Coronary artery (tissue), 2 donors: ENCODE measurements at regions not wholly inside any gene's neighbourhood (a gene's known extent, or its start where the extent isn't known, plus 50 kb on each side); places are given as distances from the start of the nearest gene placed in this dataset.

Experiments used
- DNase-seq: peaks from one replicate; pipeline ENCODE4 v3.0.0-alpha.2; 2017; ENCODE audit warnings: low spot score
- H3K27ac ChIP-seq, 2 donors: fragments of 200-600 bp; sonication (generic); one replicate each; pipeline ENCODE4 v1.5.1; 2016 to 2019
- H3K4me3 ChIP-seq: fragments of 200-600 bp; sonication (generic); 2 replicates; pipeline ENCODE4 v1.5.1; 2016; ENCODE audit warnings: mild to moderate bottlenecking, moderate library complexity
- CTCF ChIP-seq: fragments of 200-600 bp; sonication (generic); IDR thresholded peaks from one replicate; pipeline ENCODE4 v1.5.1; 2019; ENCODE audit warnings: antibody characterized with exemption

DNA sequence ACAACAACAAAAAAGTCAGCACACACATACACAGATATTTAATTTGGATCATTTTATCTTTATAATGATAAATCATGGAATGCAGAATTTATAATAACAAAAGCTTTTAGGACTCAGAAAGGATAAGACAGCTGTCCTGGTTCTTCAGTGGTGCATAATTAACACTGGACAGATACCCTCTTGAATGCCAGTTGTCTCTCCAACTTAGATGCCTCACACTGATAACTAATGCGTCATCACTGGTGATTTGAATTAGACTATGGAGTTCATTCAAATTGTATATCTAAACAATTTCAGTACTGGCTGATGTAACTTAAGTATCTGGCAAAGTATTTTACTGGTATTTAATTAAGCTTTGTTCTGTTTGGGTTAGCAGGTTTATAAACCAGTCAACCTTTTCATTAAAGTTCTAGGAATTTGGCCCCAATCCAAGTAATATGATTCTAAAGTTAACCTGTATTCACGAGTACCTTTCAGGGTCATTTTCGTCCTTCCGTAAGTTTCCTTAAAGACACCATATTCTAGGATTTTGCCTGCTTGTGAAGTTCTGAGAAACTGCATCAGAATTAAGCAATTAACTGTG is 1199.5 kb upstream of the TMPRSS15 start:
- Histone ChIP-seq H3K4me3 (no peak overlapping the region), H3K27ac (no peak overlapping the region)
- no peak for DNase-seq
- TF ChIP-seq CTCF, result no peak

DNA sequence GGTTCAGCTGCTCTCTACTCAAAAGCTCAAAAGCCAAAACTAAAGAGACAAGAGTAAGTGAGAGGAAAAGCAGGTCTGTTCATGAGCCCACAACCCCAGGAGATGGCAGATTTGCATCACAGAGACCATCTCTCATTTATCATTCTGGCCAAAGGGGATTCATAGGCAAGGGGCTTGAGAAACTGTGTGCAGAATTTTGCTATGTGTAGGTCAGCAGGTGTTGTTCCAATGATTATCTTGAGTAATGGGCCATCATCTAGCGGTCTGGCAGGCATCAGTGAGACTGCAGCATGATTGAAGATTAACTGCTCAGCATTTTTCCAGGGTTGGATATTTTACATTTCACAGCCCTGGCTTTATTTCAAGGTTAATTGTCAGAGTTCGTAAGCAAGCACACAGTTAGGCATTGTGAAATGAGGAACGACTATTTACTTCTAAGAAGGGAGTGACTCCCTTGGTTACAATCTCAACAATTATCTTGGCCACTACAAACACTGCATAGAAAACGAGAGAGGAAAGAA is 1204.6 kb upstream of the TMPRSS15 start:
- H3K27ac ChIP-seq, result no peak overlapping the region
- H3K4me3 ChIP-seq, result no peak overlapping the region
- no peak for TF ChIP-seq CTCF
- no peak for DNase-seq

DNA sequence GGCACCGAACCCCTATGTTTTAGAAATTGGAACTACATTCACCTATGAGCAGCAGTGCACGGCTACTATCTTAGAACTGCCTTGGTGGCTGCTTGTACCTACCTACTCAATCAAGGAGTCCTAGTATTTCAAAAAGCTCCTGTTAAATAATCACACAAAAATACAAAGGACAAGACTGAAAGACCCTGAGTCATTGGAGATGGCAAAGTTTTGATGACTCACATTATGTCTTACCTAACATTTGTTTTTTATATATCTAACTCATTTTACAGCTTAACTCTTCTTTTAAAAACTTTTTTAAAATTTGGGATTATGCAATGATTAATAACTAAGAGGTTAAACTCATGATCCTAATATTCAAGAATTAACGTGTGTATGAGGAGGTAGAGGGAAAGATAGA is 1206.0 kb upstream of the TMPRSS15 start:
- TF ChIP-seq CTCF, result no peak
- Histone ChIP-seq H3K27ac (no peak overlapping the region), H3K4me3 (no peak overlapping the region)
- DNase-seq, result no peak

- no peak for TF ChIP-seq CTCF
- Histone ChIP-seq H3K27ac (no peak overlapping the region), H3K4me3 (no peak overlapping the region)
- DNase-seq, result no peak
Measured at GRCh38 chr21:19621837-19622496, 1218.4 kb upstream of the TMPRSS15 start.

GRCh38 chr21:19640964-19641363 is 1237.4 kb upstream of the TMPRSS15 start:
- Histone ChIP-seq H3K4me3 (no peak overlapping the region), H3K27ac (no peak overlapping the region)
- no peak for TF ChIP-seq CTCF
- DNase-seq, result no peak

DNA sequence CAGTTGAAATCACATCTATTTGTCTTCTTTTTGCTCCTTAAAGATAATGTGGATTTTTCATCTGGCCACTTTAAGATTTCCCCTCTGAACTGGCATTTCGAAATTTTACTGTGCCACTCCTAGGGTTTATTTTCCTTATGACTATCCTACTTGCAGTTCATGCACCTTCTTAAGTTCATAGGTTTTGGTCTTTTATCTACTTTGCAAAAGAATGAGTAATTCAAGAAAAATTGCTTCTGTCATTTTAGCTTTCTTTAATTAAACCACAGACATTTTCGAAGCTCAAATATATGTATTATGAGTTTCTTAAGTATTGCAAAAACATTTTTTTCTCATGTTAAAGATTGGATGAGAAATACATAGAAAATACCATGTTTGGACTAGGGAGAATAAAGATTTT is 1244.8 kb upstream of the TMPRSS15 start:
- no peak overlapping the region for H3K27ac ChIP-seq
- no peak for TF ChIP-seq CTCF
- H3K4me3 ChIP-seq, result no peak overlapping the region
- no peak for DNase-seq

DNA sequence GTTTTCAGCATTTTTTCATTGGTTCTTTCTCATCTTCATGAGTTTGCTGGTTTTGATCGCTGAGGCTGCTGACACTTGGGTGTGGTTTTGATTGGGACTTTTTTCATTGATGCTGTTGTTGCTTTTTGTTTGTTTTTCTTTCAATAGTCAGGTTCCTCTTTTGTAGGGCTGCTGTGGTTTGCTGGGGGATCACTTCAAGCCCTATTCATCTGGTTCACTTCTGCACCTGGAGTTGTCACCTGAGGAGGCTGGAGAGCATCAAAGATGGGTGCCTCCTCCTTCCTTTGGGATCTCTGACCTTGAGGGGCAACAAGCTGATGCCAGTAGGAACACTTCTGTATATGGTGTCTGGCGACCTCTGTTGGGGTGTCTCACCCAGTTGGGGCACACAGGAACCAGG is 1279.9 kb upstream of the TMPRSS15 start:
- no peak for TF ChIP-seq CTCF
- Histone ChIP-seq H3K27ac (no peak overlapping the region), H3K4me3 (no peak overlapping the region)
- no peak for DNase-seq
